ENCODE measurements at regions not wholly inside any gene's neighbourhood (a gene's known extent, or its start where the extent isn't known, plus 50 kb on each side); places are given as distances from the start of the nearest gene placed in this dataset.

DNA sequence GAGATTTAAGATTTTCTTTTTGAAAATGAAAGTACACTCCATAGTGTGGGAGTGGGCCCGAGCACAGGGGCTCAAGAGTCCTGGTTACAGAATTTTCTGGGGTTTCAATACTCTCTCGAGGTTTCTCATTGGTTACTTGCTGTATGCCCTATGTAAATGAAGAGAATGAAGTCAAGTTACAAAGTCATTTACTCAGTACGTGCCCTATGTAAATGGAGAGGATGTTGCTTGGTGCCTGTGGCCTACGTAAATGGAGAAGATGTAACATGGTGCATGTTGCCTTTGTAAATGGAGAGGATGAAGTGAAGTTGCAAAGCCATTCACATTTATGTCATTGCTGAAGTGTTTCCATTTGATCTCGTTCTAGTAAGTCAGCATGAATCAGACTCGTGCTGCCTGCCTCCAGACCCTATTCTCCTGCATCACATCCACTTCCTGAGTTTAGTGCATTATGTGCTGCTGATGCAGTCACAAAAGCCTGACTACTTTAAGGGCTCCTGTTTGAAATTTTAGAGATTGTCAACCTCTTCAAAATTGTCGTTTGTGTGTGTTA is 302.0 kb downstream of the ZBBX start:
- TF ChIP-seq CEBPB (IDR thresholded peaks at IDR 0.05; ENCODE audit: low read depth, low read length) (no peak), MAFK (IDR thresholded peaks at IDR 0.05; ENCODE audit: low read depth, low read length) (no peak), POLR2A (IDR thresholded peaks at IDR 0.05; ENCODE audit: low read depth, low read length) (no peak)
- TF ChIP-seq, protein P1, sequence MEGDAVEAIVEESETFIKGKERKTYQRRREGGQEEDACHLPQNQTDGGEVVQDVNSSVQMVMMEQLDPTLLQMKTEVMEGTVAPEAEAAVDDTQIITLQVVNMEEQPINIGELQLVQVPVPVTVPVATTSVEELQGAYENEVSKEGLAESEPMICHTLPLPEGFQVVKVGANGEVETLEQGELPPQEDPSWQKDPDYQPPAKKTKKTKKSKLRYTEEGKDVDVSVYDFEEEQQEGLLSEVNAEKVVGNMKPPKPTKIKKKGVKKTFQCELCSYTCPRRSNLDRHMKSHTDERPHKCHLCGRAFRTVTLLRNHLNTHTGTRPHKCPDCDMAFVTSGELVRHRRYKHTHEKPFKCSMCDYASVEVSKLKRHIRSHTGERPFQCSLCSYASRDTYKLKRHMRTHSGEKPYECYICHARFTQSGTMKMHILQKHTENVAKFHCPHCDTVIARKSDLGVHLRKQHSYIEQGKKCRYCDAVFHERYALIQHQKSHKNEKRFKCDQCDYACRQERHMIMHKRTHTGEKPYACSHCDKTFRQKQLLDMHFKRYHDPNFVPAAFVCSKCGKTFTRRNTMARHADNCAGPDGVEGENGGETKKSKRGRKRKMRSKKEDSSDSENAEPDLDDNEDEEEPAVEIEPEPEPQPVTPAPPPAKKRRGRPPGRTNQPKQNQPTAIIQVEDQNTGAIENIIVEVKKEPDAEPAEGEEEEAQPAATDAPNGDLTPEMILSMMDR (conservative IDR thresholded peaks at IDR 0.05; ENCODE audit: low read depth, low read length), result no peak

Data from IMR-90 (cell line).